ENCODE measurements at regions not wholly inside any gene's neighbourhood (a gene's known extent, or its start where the extent isn't known, plus 50 kb on each side); places are given as distances from the start of the nearest gene placed in this dataset.

GRCh38 chr2:76642129-76642528 is 880.0 kb downstream of the LRRTM4 start:
- H3K4me3 ChIP-seq (ENCODE audit: low read depth, poor library complexity, severe bottlenecking): no peak overlapping the region
- intact Hi-C loops (cut with DNase I; ENCODE audit: low total_unique reads): no loop called here
- 36 to 40% methylated on average over 2 of the region's 2 CpGs for WGBS, 2 donors
- DNase-seq (ENCODE audit: low spot score in 2 of 2): no peak
- no peak for TF ChIP-seq CTCF (IDR thresholded peaks at IDR 0.05)
- TF ChIP-seq POLR2A (IDR thresholded peaks at IDR 0.05): no peak

- H3K4me3 ChIP-seq (ENCODE audit: low read depth, poor library complexity, severe bottlenecking): no peak overlapping the region
- DNase-seq (ENCODE audit: low spot score in 2 of 2): no peak
- TF ChIP-seq POLR2A (IDR thresholded peaks at IDR 0.05): no peak
- no peak for TF ChIP-seq CTCF (IDR thresholded peaks at IDR 0.05)
- intact Hi-C loops (cut with DNase I; ENCODE audit: low total_unique reads): no loop called here
- WGBS, 2 donors: 59 to 65% methylated on average over 3 of the region's 3 CpGs
Measured at GRCh38 chr2:76641506-76641905, 880.7 kb downstream of the LRRTM4 start.

GRCh38 chr2:76640905-76641304 is 881.3 kb downstream of the LRRTM4 start:
- WGBS, 2 donors: 43 to 57% methylated on average over 1 of the region's 1 CpG
- H3K4me3 ChIP-seq (ENCODE audit: low read depth, poor library complexity, severe bottlenecking): no peak overlapping the region
- intact Hi-C loops (cut with DNase I; ENCODE audit: low total_unique reads): no loop called here
- TF ChIP-seq CTCF (IDR thresholded peaks at IDR 0.05) (no peak), POLR2A (IDR thresholded peaks at IDR 0.05) (no peak)
- no peak for DNase-seq (ENCODE audit: low spot score in 2 of 2)

- 66 to 75% methylated on average over 5 of the region's 5 CpGs for WGBS, 2 donors
- TF ChIP-seq POLR2A (IDR thresholded peaks at IDR 0.05) (no peak), CTCF (IDR thresholded peaks at IDR 0.05) (no peak)
- intact Hi-C loops (cut with DNase I; ENCODE audit: low total_unique reads): no loop called here
- no peak overlapping the region for H3K4me3 ChIP-seq (ENCODE audit: low read depth, poor library complexity, severe bottlenecking)
- DNase-seq (ENCODE audit: low spot score in 2 of 2): no peak
Measured at GRCh38 chr2:76639171-76639680, 883.0 kb downstream of the LRRTM4 start.

GRCh38 chr2:76633276-76633921 is 888.8 kb downstream of the LRRTM4 start:
- intact Hi-C loops (cut with DNase I; ENCODE audit: low total_unique reads): no loop called here
- no peak overlapping the region for H3K4me3 ChIP-seq (ENCODE audit: low read depth, poor library complexity, severe bottlenecking)
- no peak for DNase-seq (ENCODE audit: low spot score in 2 of 2)
- 58 to 73% methylated on average over 3 of the region's 3 CpGs for WGBS, 2 donors
- TF ChIP-seq POLR2A (IDR thresholded peaks at IDR 0.05) (no peak), CTCF (IDR thresholded peaks at IDR 0.05) (no peak)

GRCh38 chr2:76625101-76625500 is 897.1 kb downstream of the LRRTM4 start:
- intact Hi-C loops (cut with DNase I; ENCODE audit: low total_unique reads): no loop called here
- no peak overlapping the region for H3K4me3 ChIP-seq (ENCODE audit: low read depth, poor library complexity, severe bottlenecking)
- WGBS, 2 donors: 72 to 84% methylated on average over 3 of the region's 3 CpGs
- no peak for DNase-seq (ENCODE audit: low spot score in 2 of 2)
- TF ChIP-seq POLR2A (IDR thresholded peaks at IDR 0.05) (no peak), CTCF (IDR thresholded peaks at IDR 0.05) (no peak)
